TTC549 (cell line): ENCODE measurements at regions not wholly inside any gene's neighbourhood (a gene's known extent, or its start where the extent isn't known, plus 50 kb on each side); places are given as distances from the start of the nearest gene placed in this dataset.

Experiments
- FAIRE-seq: peaks from 2 replicates; lab custom pipeline; 2012; peaks lifted over from hg19 to GRCh38; lab: Jason Lieb, UNC

GRCh38 chr1:239733995-239734394 is 347.6 kb downstream of the CHRM3 start:
- no peak for FAIRE-seq

GRCh38 chr1:239735111-239735510 is 348.7 kb downstream of the CHRM3 start:
- FAIRE-seq: no peak

- FAIRE-seq: no peak
Observed at GRCh38 chr1:239736479-239736878, 350.1 kb downstream of the CHRM3 start.

GRCh38 chr1:239739375-239739774 is 352.3 kb upstream of the FMN2 start:
- no peak for FAIRE-seq

- FAIRE-seq: no peak
Observed at GRCh38 chr1:239739919-239740318, 351.8 kb upstream of the FMN2 start.

- no peak for FAIRE-seq
Observed at GRCh38 chr1:239742416-239743109, 349.1 kb upstream of the FMN2 start.

- FAIRE-seq: no peak
Observed at GRCh38 chr1:239744851-239745250, 346.8 kb upstream of the FMN2 start.

- FAIRE-seq: no peak
Observed at GRCh38 chr1:239755107-239755912, 336.4 kb upstream of the FMN2 start.

- no peak for FAIRE-seq
Observed at GRCh38 chr1:239757716-239758115, 334.0 kb upstream of the FMN2 start.

GRCh38 chr1:239758756-239759155 is 332.9 kb upstream of the FMN2 start:
- no peak for FAIRE-seq

GRCh38 chr1:239761509-239761908 is 330.2 kb upstream of the FMN2 start:
- no peak for FAIRE-seq

- FAIRE-seq: no peak
Observed at GRCh38 chr1:239763850-239764249, 327.8 kb upstream of the FMN2 start.

GRCh38 chr1:239764546-239764945 is 327.1 kb upstream of the FMN2 start:
- FAIRE-seq: no peak

- FAIRE-seq: no peak
Observed at GRCh38 chr1:239765163-239765562, 326.5 kb upstream of the FMN2 start.

- FAIRE-seq: no peak
Observed at GRCh38 chr1:239771550-239771949, 320.1 kb upstream of the FMN2 start.

GRCh38 chr1:239772446-239772845 is 319.2 kb upstream of the FMN2 start:
- no peak for FAIRE-seq

- no peak for FAIRE-seq
Observed at GRCh38 chr1:239775466-239775865, 316.2 kb upstream of the FMN2 start.

- no peak for FAIRE-seq
Observed at GRCh38 chr1:239778208-239778813, 313.4 kb upstream of the FMN2 start.

- FAIRE-seq: no peak
Observed at GRCh38 chr1:239779962-239780361, 311.7 kb upstream of the FMN2 start.

- no peak for FAIRE-seq
Observed at GRCh38 chr1:239784896-239785295, 306.8 kb upstream of the FMN2 start.

- no peak for FAIRE-seq
Observed at GRCh38 chr1:239785576-239785975, 306.1 kb upstream of the FMN2 start.

GRCh38 chr1:239786464-239786863 is 305.2 kb upstream of the FMN2 start:
- no peak for FAIRE-seq

- FAIRE-seq: no peak
Observed at GRCh38 chr1:239792157-239792556, 299.5 kb upstream of the FMN2 start.
